ENCODE measurements at regions not wholly inside any gene's neighbourhood (a gene's known extent, or its start where the extent isn't known, plus 50 kb on each side); places are given as distances from the start of the nearest gene placed in this dataset.

DNA sequence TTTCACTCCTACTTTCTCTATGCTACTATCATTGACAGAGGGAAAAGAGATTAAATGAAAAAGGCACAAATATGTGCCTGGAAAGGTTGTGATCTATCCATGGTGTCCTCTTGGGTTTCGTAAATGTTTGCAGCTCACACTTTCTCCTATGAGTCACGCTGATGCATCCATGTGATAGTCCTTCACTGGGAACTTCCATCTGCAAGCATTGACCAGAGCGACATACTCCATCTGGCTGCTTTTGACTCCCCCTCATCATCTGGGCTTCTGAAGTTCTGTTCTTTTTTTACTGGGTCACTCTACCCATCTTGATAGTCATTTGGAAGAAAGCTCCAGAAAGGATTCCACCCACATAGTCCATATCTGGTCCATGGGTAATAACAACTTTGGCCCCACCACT is 84.7 kb upstream of the NDST3 start:
- Histone ChIP-seq H3T11ph (ENCODE audit: low read length) (no peak overlapping the region), H2BK12ac (ENCODE audit: insufficient read length, low read depth, low read length) (no peak overlapping the region), H2BK120ac (ENCODE audit: low read depth, low read length, poor library complexity, severe bottlenecking) (no peak overlapping the region), H4K5ac (ENCODE audit: insufficient read length, low read depth, low read length) (no peak overlapping the region), H3K27ac (ENCODE audit: insufficient read length, low read depth, low read length) (no peak overlapping the region), H3K18ac (ENCODE audit: insufficient read length, low read depth, low read length) (no peak overlapping the region), H3K4me1 (ENCODE audit: insufficient read depth, low read length) (no peaks in the 10 kb centered on the region), H2BK15ac (ENCODE audit: low read depth, low read length) (no peak overlapping the region), H3K56ac (ENCODE audit: insufficient read length, low read depth, low read length) (no peak overlapping the region), H2BK20ac (ENCODE audit: low read depth, low read length, poor library complexity, severe bottlenecking) (no peak overlapping the region), H3K79me1 (ENCODE audit: insufficient read depth, low read depth, low read length, poor library complexity, severe bottlenecking) (no peaks in the 10 kb centered on the region), H4K8ac (replicated peaks; ENCODE audit: insufficient read length, low read depth, low read length) (no peak overlapping the region), H4K91ac (ENCODE audit: insufficient read length, low read depth, low read length) (no peak overlapping the region), H3K27me3 (ENCODE audit: insufficient read depth, low read length) (no peaks in the 10 kb centered on the region), H3K4me2 (ENCODE audit: insufficient read depth, insufficient read length, low read length) (no peak overlapping the region), H2AFZ (ENCODE audit: low read length) (no peak overlapping the region), H3K23ac (ENCODE audit: insufficient read length, low read depth, low read length) (no peak overlapping the region), H2BK5ac (ENCODE audit: insufficient read length, low read length) (no peak overlapping the region), H3K4ac (ENCODE audit: low read depth, low read length) (no peak overlapping the region), H3K9me3 (ENCODE audit: control insufficient read depth, low read depth, low read length) (no peaks in the 10 kb centered on the region), H3K9ac (ENCODE audit: extremely low read depth, insufficient read length, low read length) (no peak overlapping the region), H3K14ac (ENCODE audit: insufficient read depth, low read length) (no peak overlapping the region), H3K79me2 (ENCODE audit: insufficient read depth, low read length) (no peaks in the 10 kb centered on the region), H4K20me1 (ENCODE audit: control insufficient read depth, insufficient read depth, insufficient read length) (no peaks in the 10 kb centered on the region), H2AK5ac (ENCODE audit: insufficient read length, low read length) (no peak overlapping the region), H3K23me2 (ENCODE audit: insufficient read length, low read depth, low read length, poor library complexity, severe bottlenecking) (no peaks in the 10 kb centered on the region)
- Mint-ChIP-seq H3K9me3 (peaks cover 7% of the 10 kb centered on the region in 2 experiments; a peak in 4 of 5 replicates), H3K4me3 (no peak overlapping the region), H3K4me1 (no peaks in the 10 kb centered on the region), H3K36me3 (ENCODE audit: insufficient read depth in 1 of 3, low read depth in 3 of 3) (peaks cover 0 to 4% (median 0%) of the 10 kb centered on the region in 3 experiments; a peak in 1 of 7 replicates), H3K27ac (no peak overlapping the region), H3K27me3 (ENCODE audit: low read depth) (no peaks in the 10 kb centered on the region)
- TF ChIP-seq, protein P1, sequence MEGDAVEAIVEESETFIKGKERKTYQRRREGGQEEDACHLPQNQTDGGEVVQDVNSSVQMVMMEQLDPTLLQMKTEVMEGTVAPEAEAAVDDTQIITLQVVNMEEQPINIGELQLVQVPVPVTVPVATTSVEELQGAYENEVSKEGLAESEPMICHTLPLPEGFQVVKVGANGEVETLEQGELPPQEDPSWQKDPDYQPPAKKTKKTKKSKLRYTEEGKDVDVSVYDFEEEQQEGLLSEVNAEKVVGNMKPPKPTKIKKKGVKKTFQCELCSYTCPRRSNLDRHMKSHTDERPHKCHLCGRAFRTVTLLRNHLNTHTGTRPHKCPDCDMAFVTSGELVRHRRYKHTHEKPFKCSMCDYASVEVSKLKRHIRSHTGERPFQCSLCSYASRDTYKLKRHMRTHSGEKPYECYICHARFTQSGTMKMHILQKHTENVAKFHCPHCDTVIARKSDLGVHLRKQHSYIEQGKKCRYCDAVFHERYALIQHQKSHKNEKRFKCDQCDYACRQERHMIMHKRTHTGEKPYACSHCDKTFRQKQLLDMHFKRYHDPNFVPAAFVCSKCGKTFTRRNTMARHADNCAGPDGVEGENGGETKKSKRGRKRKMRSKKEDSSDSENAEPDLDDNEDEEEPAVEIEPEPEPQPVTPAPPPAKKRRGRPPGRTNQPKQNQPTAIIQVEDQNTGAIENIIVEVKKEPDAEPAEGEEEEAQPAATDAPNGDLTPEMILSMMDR (conservative IDR thresholded peaks at IDR 0.05) = no peak
- WGBS (ENCODE audit: extremely low coverage, insufficient read length, low lambda C conversion rate) = no CpG with 5 or more reads among the region's 3 CpGs
- no peak for DNase-seq

Measured in H9 (cell line).